Activated naive CD4-positive, alpha-beta T cell treated with anti-CD3 and anti-CD28 coated beads, Interleukin-2, amount 50 U/mL, for 72 hours (primary cell): ENCODE measurements at regions not wholly inside any gene's neighbourhood (a gene's known extent, or its start where the extent isn't known, plus 50 kb on each side); places are given as distances from the start of the nearest gene placed in this dataset.

Source experiments
- ATAC-seq, 2 donors: fragments of 150-1000 bp; cut with Tn5 transposase; 2 replicates each; pipeline ENCODE4 v1.10.0; 2021; ENCODE audit warnings: mild to moderate bottlenecking in 2 of 2, moderate library complexity in 2 of 2
- DNase-seq, 2 donors: peaks; one replicate each; pipeline ENCODE4 v3.0.0; 2021 to 2022; ENCODE audit warnings: low spot score in 2 of 2
- H3K27ac Mint-ChIP-seq, 2 donors: one replicate each; pipeline ENCODE4 v1.8.0; 2022; ENCODE audit warnings: mild to moderate bottlenecking in 2 of 2, mixed read lengths in 2 of 2
- H3K36me3 Mint-ChIP-seq, 2 donors: one replicate each; pipeline ENCODE4 v1.8.0; 2022; ENCODE audit warnings: mixed read lengths in 2 of 2
- H3K9me3 Mint-ChIP-seq, 2 donors: one replicate each; pipeline ENCODE4 v1.8.0; 2022; ENCODE audit warnings: mixed read lengths in 2 of 2

DNA sequence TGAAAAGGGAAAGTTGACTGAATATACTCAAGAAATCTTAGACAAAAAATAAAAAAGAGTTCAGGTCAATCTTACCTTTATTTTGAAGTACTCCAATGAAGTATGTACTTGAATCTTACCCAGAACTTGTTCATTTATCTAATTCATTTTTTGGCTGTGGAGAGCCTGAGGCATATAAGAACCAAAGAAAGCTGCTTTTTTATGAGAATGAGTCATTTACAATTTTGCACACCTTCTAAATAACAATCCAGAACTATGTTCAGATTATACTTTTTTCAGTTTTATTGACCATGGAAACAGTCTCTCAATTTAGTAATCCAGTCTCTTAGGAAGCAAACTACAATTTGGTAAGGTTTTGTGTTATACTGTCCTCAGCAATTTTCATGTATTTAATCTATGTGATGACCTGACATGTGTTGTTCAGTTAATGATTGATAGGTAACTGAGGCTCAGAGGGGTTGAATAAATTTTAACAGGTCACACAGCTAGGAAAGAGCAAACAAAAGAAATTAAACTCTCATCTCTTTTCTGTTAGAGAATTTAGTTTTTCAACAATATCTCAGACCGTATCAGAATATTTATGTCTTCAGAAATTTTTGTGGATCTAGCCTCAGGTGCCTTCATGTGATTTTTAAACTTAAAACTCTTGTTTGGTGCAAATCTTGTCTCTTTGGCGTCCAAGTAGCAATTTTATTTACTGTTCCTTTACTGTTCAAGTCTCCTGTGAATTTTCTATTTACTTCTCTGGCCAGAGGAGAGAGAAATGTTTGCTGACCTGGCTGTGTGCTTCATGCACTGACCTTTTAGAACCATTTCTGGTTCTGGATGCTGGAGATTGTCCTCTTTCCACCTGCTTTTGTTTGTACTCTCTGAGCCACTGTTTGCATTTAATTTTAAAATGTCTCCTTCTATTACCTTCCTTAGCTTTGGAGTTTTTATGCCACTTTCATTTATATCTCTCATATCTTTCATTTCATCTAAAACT is 1453.4 kb downstream of the STIM2 start:
- ATAC-seq = no peak
- Mint-ChIP-seq H3K36me3 (no peaks in the 10 kb centered on the region), H3K9me3 (peaks cover 4 to 12% of the 10 kb centered on the region in 2 donors), H3K27ac (no peak overlapping the region)
- DNase-seq = no peak

DNA sequence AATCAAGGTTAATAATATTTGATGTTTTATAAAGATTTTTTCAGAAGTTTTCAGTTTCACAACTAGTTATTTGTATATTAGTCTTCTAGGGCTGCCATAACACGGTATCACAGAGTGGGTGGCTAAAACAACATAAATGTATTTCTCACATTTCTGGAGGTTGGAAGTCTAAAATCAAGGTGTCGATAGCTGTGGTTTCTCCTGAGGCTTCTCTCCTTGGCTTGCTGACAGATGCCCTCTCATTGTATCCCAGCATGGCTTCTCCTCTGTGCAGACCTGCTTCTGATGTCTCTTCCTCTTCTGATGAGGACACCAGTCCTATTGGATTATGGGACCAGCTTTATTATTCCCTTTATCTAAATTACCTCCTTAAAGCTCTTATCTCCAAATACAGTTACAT is 1456.6 kb downstream of the STIM2 start:
- DNase-seq (no peak), ATAC-seq (no peak)
- no peaks in the 10 kb centered on the region for H3K36me3 Mint-ChIP-seq
- H3K27ac Mint-ChIP-seq = no peak overlapping the region
- peaks cover 5 to 18% of the 10 kb centered on the region in 2 donors for H3K9me3 Mint-ChIP-seq

DNA sequence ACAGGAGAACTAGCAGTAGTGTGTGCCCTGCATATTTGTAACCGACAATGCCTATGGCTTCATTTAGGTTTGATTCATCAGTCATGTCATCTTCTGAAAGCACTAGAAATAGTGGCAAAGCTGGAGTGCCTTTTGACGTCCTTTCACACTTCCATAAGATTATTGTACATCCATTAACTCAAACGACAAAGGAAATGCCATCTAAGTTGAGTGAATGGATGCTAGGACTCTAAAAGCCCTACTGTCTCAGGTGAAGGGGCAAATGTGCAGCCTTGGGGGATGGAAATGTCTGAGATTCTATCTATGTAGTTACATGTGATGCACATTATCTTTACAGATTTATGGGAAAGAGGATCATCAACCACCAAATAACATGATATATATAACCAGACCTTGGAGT is 1473.6 kb downstream of the STIM2 start:
- Mint-ChIP-seq H3K9me3 (peaks cover 0 to 5% of the 10 kb centered on the region in 2 donors), H3K36me3 (no peaks in the 10 kb centered on the region), H3K27ac (no peak overlapping the region)
- DNase-seq = no peak
- no peak for ATAC-seq

DNA sequence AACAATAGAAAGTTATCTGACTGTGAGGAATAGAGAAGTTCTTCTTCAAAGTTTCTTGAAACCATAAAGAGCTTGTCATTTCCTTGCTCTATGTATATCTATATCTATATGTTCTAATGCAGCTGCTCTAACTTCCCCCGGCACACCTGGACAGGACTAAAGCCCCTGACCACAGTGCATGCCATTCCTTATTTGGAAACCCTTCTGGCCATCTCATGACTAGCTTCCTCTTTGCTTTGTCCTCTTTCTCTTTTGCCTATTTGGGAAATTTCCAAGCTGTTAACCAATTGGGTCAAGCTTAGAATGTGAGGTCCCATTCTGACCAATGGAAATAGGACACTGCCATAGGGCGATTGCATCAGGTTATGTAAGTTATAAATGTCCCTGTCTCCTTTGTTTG is 1481.1 kb downstream of the STIM2 start:
- Mint-ChIP-seq H3K36me3 (no peaks in the 10 kb centered on the region), H3K27ac (no peak overlapping the region), H3K9me3 (peaks cover 21 to 23% of the 10 kb centered on the region in 2 donors)
- DNase-seq (no peak), ATAC-seq (no peak)

DNA sequence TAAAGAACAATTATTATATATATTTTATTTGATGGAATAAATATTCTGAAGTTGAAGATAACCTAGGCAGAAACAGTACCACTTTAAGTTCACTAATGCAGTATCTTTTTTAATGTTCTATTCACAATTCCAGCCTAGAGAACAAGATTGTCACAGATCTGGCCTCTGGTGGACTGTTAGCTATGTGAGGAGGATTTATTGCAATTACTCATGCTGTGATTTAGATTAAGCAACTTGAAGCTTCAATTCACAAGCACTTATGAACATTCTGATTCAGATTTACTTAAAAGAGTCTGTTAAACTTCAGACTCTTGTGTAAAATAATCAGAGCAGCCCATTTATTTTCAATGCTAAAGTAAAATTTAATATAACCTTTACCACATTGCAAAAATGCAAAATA is 1489.8 kb downstream of the STIM2 start:
- DNase-seq (no peak), ATAC-seq (no peak)
- peaks cover 13 to 17% of the 10 kb centered on the region in 2 donors for H3K9me3 Mint-ChIP-seq
- no peak overlapping the region for H3K27ac Mint-ChIP-seq
- H3K36me3 Mint-ChIP-seq = no peaks in the 10 kb centered on the region

DNA sequence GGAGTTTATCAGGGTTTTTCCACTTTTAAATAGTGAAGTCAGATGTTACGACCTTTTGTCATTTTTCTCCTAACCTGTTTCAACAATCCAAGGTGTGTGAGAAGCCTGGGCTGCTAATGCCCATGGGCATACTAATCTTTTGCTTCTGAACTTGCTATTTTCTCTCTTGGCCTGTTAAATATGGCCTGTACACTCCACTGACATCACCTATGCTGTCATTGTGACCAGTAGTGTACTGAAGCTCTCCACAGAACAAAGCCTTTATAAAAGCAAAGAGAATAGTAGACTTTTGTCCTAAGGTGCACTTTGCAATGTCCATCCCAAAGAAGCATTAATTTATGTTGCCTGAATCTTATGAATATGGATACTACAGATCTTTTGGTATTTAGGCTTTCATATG is 1490.5 kb downstream of the STIM2 start:
- H3K27ac Mint-ChIP-seq = peak overlapping the region in 1 of 2 donors; percentile 57
- ATAC-seq (no peak), DNase-seq (no peak)
- H3K9me3 Mint-ChIP-seq = peaks cover 13 to 17% of the 10 kb centered on the region in 2 donors
- no peaks in the 10 kb centered on the region for H3K36me3 Mint-ChIP-seq

DNA sequence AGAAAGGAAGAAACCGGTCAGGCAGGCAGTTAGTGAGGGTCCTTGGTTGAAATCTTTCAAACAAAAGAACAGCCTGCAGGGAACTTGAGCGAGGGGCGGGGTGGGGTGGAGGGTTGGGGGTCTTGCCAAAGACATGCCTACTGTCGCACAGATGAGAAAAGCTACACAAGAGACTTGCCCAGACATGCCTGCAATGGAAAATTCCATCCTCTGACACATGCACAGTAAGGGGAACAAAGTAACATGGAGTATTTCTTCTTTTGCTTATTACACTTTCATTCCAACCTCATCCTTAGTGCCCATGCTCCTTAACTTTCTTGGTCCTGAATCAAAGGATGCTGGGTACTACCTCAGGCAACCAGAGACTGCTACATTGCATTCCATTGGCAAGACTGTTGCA is 1491.2 kb downstream of the STIM2 start:
- H3K27ac Mint-ChIP-seq = peak overlapping the region in 1 of 2 donors; percentile 57
- no peak for ATAC-seq
- peaks cover 13 to 17% of the 10 kb centered on the region in 2 donors for H3K9me3 Mint-ChIP-seq
- H3K36me3 Mint-ChIP-seq = no peaks in the 10 kb centered on the region
- no peak for DNase-seq

DNA sequence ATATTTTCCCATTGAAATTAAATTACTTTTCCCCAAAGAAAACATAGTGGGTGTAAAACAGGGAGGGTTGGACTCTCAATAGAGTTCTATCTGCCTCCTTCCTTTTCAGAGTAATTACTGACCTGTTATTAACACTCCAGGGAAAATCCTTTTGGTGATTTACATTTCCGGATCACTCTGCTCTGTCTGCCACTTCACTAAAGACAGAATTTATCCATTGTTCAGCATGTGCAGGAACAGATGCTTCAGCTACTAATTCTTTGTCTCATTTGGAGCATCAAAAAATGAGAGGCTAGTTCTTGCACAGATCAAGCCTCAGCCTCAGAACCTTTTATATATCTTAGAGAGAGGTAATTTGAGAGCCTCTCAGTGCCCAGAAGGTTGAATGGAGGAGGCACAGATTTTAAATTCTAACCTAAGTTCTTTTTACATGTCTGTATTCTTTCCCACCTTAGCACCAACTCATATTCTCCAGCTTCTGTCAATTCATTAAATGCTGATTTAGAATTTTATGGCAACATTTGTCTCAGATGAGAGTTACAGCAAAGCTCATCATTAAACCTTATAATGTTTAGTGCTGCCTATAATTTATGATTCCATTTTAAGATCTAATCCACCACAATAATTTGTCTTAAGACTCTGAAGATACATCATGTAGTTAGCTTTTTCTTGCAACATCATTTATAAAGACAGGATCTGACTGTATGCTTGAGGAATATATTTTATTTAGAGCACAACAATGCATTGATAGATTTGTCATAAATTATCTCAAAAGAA is 1494.4 kb downstream of the STIM2 start:
- no peak for ATAC-seq
- H3K36me3 Mint-ChIP-seq = no peaks in the 10 kb centered on the region

DNA sequence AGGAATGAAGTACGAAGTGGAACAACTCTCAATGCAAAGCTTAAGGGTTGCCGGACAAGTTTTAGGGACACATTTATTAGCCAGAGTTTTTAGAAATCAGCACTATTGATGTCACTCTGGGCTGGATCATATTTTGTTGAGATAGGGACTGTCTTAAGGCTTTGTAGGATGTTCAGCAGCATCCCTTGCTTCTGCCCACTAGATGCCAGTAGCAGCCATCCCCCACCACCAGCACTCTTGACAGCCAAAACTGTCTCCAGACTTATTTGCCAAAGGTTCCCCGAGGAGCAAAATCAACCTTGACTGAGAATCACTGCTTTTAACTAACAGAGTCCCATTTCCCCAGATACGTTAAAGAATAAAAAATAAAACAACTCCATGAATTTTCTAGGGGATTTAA is 1497.3 kb downstream of the STIM2 start:
- H3K36me3 Mint-ChIP-seq = no peaks in the 10 kb centered on the region
- no peak for DNase-seq
- no peak for ATAC-seq
- H3K9me3 Mint-ChIP-seq = peaks cover 2 to 3% of the 10 kb centered on the region in 2 donors
- H3K27ac Mint-ChIP-seq = no peak overlapping the region

More for the DNA sequence above, 1494.4 kb downstream of the STIM2 start:
- no peak overlapping the region for H3K27ac Mint-ChIP-seq
- no peak for DNase-seq
- H3K9me3 Mint-ChIP-seq = peaks cover 9 to 10% of the 10 kb centered on the region in 2 donors

DNA sequence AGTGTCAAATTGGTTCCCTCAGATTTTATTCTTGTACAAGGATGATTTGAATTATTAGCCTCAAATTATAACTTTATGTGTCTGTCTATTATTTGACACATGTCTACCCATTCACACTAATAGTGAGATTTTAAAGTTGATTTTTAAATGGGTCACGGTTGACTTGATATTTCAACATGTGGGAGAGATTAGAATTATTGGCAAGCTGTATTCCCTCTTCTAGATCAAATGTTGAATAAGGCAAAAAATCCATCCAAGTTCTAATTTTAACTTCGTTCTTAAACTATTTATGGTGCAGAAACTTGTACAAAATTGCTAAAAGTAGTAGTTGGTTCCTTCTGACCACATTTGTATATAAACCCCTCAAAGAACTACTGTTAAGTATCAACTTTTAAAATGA is 1498.0 kb downstream of the STIM2 start:
- Mint-ChIP-seq H3K36me3 (no peaks in the 10 kb centered on the region), H3K9me3 (no peaks in the 10 kb centered on the region), H3K27ac (no peak overlapping the region)
- no peak for DNase-seq
- no peak for ATAC-seq

DNA sequence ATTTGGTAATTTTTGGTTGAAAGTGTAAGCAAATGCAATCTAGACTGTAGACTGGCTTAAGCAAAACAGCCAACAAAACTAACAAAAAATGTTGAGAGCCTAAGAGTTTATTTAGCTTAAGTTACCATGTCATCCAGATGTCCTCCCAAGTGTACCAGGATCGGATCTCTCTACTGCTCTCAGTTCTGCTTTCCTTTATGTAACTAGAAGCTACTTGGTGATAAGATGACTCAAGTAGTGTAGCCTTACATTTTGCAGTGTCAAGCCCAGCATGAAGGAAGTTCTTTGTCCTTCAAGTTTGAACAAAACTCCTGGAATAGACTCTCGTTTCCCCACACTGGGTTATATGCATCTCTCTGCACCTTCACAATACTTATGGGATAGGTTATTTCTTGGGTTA is 1500.0 kb downstream of the STIM2 start:
- Mint-ChIP-seq H3K36me3 (no peaks in the 10 kb centered on the region), H3K9me3 (peaks cover 0 to 3% of the 10 kb centered on the region in 2 donors)

DNA sequence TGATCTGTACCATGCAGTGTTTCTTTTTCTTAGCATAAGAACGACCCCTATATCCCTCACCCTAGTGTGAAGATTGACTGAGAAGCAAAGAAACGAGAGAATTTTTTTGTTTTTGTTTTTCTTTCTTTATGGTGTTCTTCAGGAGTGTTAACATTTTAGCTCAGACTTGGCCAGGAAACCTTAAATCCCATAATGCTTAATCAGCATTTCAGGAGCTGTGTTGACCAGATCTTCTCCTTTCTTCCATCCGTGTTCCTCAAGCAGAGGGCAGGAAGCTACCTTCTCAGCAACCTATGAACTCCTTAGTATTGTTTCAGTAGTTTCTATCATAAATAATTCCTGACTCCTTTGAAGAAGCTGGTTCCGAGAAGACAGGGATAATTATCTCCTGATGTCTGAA is 1501.5 kb downstream of the STIM2 start:
- Mint-ChIP-seq H3K9me3 (peaks cover 5 to 8% of the 10 kb centered on the region in 2 donors), H3K36me3 (no peaks in the 10 kb centered on the region), H3K27ac (no peak overlapping the region)
- ATAC-seq (no peak), DNase-seq (no peak)

More for the DNA sequence above, 1500.0 kb downstream of the STIM2 start:
- ATAC-seq (no peak), DNase-seq (no peak)
- H3K27ac Mint-ChIP-seq = no peak overlapping the region

DNA sequence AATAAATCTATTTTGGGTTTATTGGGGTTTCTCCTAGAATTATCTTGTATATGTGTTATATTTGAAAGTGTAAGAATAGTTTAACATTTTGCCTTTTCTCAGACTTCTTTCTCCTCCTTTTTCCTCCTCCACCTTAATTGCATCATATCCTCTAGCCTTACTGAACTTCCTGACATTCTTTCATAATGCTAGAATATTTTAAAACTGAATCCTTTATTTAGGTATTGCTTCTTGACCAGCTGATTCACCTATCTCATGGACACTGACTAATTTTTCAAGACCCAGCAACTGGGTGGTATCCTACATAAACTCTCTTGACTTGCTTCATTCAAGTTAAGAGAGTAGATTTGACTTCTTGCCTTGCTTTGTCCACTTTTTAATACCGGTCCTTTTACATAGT is 1508.9 kb downstream of the STIM2 start:
- ATAC-seq (no peak), DNase-seq (no peak)
- Mint-ChIP-seq H3K36me3 (no peaks in the 10 kb centered on the region), H3K27ac (no peak overlapping the region), H3K9me3 (peaks cover 17% of the 10 kb centered on the region in 2 donors)

DNA sequence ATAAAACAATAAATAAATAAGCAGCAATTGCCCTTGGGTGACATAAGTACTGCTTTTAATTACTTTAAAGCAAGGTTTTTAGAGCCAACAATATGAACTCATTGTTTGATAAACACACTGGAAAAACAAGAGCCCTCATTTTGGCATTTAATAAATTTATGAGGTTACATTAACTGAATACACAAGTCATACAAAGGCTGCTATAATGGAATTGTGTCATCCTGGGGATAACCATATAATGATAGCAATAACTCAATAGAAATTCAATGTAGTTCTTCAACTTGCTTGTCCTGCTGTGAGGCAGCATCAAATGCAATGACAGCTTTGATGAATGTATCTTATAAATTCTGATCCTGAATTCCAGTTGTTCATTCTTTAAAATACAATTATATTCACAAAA is 1512.5 kb downstream of the STIM2 start:
- Mint-ChIP-seq H3K9me3 (peaks cover 21 to 26% of the 10 kb centered on the region in 2 donors), H3K27ac (no peak overlapping the region), H3K36me3 (no peaks in the 10 kb centered on the region)
- ATAC-seq (no peak), DNase-seq (no peak)

DNA sequence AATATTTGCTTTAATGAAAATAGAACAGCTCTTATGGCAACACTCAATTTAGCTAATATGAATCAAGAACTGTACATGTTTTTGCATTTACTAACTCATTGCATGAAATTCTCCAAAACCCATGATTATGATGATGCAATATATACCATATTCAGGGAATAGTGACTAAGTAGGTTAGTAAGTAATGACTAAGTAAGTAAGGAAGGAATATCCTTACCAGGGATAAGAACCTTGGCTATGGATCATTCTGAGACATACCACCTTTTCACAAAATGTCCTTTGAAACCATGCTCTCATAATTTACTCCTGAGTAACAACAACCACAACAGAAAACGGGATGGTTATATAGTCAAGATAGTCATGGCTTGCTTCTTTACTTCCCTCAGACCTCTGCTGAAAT is 1513.0 kb downstream of the STIM2 start:
- Mint-ChIP-seq H3K9me3 (peaks cover 25 to 27% of the 10 kb centered on the region in 2 donors), H3K27ac (no peak overlapping the region), H3K36me3 (no peaks in the 10 kb centered on the region)
- ATAC-seq (no peak), DNase-seq (no peak)

DNA sequence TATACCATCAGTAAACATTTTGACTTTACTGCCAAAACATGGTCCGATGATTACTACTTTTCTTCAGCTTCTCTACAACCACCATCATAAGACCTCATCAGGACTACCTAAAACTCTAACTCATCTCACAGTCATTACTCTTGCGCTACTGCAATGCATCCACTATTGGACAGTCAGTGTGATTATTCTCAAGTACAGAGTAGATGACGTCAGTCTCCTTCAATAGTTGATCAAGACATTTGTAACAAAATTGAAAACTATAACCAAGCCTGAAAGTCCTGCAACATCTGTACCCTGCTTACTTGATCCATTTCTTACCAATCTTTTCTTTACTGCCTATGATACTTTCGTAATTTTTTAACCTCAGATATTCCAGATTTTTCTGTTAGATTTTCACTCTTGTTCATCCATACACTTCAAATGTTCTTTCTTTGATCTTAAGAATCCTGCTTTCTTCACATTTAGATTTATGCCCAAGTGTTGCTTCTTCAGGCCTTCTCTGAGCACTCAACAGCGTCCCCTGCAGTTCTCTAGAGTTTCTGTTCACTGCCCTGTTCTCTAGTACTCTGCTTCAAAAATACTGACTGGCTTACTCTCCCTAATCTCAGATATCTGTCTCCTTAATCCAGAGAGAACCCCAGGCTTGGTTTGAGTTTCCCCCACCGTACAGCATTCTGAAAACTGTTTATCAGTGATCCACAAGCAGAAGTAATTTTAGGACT is 1517.6 kb downstream of the STIM2 start:
- H3K9me3 Mint-ChIP-seq = peaks cover 20 to 28% of the 10 kb centered on the region in 2 donors
- DNase-seq (no peak), ATAC-seq (no peak)
- H3K27ac Mint-ChIP-seq = no peak overlapping the region
- H3K36me3 Mint-ChIP-seq = no peaks in the 10 kb centered on the region

DNA sequence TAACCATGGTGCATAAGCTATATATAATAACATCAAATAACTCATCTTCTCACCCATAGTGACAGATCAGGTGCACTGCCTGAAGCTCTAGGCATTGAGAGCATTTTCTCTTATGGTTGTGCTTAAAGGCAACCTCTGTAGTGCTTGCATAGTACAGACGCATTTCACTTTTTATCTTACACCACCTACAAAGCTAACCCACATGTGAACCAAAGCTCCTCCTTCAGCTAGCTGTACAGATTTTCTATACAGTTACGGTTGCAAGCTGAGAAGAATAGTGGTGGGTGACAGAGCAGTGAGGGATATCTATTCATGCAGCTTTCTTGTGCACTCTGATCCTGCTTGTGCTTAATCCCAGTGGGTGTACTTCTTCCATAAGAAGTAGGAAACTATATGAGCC is 1525.2 kb downstream of the STIM2 start:
- DNase-seq = no peak
- ATAC-seq = no peak
- no peak overlapping the region for H3K27ac Mint-ChIP-seq
- H3K36me3 Mint-ChIP-seq = no peaks in the 10 kb centered on the region
- H3K9me3 Mint-ChIP-seq = peaks cover 12 to 23% of the 10 kb centered on the region in 2 donors
